OCI-M2 (cell line): ENCODE measurements at regions not wholly inside any gene's neighbourhood (a gene's known extent, or its start where the extent isn't known, plus 50 kb on each side); places are given as distances from the start of the nearest gene placed in this dataset.
"Not testable (repeated sequence)": the region's sequence is repeated elsewhere in the genome, so short reads cannot be mapped to it uniquely, and the experiment has no call there.

ENCODE experiments used
- DNase-seq: peaks from one replicate; lab custom pipeline; 2025; ENCODE audit not compliant: unreplicated experiment; lab: John Stamatoyannopoulos, UW

DNA sequence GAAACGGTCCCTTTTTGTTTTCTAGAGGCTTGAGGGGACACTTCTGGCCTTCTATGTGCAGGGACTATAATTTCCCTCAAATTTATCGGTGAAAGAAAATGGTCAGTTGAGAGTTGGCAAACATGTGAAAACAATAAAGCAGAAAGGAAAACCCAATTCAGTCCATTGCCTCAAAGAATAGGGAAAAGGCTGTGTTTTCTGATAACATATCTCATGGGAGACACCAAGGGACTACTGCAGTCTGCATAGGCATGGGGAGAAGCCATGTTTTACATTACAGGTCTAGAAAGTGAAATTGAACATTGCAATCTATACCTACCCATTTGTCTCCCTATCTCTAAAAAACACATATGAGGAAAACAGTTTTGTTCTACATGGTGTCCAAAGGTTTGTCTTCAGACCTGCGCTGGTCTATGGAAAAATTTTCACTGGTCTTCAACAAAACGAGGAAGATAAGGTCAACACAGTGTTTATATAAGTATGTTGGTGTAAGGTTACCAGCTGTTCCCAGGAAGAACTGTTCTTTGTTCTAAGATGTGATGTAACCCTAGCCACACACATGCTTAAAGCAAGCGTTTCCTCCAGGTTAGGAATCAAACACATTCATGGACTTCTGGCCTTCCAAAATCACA, 179.7 kb downstream of the MREG start:
- peak; percentile 39 for DNase-seq

DNA sequence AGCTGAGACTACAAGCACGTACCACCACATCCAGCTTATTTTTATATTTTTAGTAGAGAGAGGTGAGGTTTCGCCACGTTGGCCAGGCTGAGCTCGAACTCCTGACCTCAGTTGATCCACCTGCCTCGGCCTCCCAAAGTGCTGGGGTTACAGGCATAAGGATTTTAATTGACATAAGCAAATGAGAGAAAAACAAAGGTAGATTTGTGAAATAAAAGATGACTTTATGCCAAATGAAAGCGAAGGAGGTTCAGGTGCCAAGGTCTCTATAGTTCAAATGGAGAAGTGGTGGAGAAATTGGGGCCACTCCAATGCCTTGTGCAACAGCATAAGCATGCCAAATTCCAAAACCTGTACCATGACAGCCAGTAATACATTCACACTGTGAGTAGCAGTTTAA, 180.6 kb downstream of the MREG start:
- no peak for DNase-seq

DNA sequence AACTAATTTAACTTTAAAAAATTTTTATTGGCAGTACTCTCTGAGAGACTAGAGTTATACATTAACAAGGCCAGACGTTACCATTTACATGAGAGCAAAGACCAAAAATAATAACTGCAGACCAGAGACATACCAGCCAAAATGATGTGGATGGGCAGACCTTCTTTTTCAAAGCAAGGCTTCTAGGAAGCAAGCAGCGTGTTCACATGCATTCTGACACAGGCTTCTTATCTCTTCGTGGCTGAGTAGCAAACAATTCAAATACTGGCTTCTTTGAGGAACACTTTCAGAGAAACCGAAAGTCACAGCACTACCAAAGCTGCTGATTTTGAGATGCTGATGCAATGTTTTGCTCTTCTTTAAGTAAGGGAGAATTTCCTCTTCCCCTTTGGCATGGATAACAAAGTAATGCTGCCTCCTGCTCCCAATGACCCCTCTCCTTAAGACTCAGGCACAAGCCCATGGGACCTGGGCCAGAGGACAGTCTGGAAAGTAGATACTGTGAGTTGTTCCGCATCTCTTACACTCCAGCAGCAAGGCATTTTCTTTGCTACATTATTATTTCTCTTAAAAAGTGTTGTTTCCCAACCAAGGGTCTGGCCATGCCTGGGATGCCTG, 181.9 kb downstream of the MREG start:
- DNase-seq = no peak

DNA sequence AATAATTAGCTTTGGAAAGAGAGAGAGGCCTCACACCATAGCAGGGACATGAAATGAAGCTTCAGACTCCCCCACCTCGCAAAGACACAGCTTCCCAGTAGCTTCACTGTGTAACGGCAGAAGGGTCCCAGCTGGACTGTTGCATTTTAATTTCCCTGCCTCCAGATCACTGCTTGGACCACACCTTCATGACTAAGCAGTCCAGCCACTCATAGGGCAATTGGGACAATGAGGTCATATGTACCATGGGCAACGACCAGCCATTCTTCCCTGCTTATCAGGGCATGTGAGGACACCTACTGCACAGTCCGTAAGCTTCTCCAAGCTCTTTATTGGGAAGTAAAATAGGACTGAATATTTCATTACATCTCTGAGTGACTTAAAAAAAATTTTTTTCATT, 183.0 kb downstream of the MREG start:
- no peak for DNase-seq

DNA sequence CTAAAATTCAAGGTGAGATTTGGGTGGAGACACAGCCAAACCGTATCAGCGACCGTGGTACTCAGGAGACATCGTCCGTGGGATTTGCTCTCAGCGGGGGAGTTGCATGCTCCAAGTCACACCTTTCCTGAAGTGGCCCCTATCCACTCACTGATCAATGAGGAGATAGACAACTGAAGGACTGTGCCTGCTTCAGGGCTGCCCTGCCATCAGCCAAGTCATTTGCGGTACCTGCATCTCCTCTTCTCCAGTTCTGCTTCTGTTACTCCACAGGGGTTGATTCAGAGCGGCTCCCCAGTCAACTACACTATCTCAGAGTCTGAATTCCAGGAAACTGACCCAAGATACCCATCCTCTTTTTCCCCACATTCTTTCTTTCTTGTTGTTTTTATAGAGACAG, 184.1 kb downstream of the MREG start:
- DNase-seq = no peak

DNA sequence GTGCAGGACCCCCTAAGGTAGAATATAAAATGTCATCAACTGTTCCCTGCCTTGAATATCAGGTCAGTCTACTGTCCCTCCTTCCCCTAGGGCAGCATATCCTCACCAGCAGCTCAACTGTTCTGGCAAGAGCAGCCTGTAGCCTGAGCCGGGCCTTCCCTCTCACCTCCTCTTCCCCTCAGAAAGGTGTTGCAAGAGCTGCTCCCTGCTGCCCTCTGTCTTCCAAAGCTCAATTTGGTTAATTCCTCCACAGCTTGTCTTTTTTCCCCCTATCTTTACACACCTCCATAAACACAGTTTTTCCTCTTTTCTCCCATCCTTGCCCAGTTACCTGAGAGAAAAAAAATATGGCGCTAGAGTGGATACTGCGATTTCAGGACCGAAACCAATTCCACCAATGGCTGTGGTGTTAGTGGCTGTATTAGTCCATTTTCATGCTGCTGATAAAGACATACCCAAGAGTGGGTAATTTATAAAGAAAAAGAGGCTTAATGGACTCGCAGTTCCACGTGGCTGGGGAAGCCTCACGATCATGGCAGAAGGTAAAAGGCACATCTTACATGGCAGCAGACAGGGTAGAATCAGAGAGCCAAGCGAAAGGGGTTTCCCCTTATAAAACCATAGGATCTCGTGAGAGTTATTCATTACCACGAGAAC, 184.7 kb downstream of the MREG start:
- no peak for DNase-seq

DNA sequence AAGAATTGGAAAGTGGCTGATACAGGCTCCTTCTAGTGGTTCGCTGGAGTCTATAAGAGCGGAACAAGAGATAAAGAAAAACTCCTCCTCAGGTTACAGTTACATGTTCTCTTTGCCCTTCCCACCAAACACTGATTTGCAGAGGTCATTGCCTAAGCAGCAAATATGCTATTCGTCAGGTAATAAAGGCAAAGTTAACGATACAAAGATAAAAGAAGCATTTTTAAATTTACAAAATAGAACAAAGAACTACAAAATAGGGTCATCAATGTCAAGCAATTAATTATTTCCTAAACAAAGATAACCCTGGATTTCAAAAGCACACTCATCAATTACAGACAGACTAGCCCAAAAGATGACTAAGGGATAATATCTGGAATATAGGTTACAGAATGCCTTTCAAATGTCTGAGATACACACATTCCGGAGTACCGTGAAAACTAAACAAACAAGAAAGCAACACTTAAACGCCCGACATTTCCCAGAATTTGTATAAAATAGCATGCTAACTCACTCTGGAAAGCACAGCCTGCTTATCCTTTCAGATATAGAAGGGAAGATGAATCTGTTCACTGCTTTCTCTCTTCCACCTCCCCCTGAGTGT, 186.4 kb downstream of the MREG start:
- no peak for DNase-seq

DNA sequence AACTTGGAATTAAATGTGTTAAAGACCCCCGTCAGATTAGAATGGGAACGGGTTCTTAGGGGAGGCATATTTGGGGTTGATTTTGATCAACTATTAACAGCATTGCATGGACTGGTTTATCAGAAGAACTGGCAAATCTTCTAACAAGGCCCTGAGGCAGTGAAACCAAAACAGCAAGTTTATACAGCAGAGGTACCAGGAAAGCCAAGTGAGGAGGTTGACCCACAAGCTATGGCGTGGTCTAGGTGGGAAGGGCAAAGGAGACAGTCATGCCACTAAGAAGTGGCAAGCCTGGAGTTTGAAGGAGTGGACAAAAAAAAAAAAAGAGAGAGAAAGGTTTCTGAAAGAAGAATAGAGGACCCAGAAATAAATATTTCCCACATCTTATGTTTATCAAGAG, 187.0 kb downstream of the MREG start:
- no peak for DNase-seq

DNA sequence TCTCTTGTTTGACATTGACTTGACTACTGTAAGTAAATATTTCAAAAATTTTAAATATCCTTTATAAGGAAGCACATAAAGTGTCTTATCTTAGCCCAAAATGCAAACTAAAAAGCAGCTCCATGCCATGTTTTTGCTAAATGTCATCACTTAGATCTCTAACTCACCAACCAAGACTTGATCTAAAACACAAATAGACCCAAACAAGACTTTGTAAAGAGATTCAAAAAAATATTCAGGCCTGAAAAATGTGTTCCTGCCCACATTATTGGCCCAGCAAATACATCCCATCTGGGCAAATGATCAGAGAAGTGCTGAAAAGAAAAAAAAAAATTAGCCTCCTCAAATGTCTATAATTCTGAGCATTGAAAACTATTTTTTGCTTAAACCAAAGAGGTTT, 187.6 kb downstream of the MREG start:
- no peak for DNase-seq

DNA sequence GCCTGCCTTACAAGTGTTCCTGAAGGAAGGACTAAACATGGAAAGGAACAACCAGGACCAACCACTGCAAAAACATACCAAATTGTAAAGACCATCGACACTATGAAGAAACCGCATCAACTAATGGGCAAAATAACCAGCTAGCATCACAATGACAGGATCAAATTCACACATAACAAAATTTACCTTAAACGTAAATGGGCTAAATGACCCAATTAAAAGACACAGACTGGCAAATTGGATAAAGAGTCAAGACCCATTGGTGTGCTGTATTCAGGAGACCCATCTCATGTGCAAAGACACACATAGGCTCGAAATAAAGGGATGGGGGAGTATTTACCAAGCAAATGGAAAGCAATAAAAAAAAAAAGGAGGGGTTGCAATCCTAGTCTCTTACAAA, 192.1 kb downstream of the MREG start:
- DNase-seq = not testable (repeated sequence)

DNA sequence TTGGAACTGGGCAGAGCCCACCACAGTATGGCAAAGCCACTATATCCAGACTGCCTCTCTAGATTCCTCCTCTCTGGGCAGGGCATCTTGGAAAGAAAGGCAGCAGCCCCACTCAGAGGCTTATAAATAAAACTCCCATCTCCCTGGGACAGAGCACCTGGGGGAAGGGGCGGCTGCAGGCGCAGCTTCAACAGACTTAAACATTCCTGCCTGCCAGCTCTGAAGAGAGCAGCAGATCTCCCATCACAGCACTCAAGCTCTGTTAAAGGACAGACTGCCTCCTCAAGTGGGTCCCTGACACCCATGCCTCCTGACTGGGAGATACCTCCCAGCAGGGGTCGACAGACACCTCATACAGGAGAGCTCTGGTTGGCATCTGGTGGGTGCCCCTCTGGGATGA, 193.6 kb downstream of the MREG start:
- DNase-seq = not testable (repeated sequence)

DNA sequence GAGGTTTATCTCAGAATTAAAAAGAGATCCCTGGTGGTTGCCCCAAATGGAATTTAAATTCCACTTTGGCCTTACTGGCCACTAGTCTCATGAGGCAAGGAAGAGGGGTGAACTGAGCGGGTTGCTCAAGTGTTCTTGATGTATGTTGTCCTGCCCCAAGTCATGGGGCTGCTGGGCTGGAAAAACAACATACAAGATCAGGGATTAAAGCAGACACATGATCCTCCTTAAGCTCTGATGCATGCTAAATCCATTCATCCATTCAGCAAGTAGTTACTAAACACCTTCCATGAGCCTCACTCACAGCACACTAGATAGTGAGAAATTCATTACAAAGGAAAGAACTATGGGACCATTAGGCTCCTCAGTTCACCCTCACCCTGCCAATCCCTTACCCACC, 196.3 kb downstream of the MREG start:
- no peak for DNase-seq

DNA sequence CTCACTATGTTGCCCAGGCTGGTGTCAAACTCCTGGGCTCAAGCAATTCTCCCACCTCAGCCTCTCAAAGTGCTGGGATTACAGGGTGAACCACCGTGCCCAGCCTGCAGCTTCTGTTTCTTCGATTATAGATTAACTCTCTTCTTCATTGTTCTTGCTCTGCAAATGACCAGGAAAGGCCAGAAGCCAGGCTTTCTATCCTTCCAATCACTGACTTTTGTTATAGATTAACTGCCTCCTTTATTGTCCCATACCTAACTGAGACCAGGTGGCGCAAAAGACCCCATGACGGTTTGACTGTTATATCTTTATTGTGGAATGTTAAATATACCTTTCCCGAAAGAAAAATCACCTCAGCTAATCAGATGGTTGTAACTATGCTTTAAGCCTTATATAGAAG, 196.9 kb downstream of the MREG start:
- no peak for DNase-seq

DNA sequence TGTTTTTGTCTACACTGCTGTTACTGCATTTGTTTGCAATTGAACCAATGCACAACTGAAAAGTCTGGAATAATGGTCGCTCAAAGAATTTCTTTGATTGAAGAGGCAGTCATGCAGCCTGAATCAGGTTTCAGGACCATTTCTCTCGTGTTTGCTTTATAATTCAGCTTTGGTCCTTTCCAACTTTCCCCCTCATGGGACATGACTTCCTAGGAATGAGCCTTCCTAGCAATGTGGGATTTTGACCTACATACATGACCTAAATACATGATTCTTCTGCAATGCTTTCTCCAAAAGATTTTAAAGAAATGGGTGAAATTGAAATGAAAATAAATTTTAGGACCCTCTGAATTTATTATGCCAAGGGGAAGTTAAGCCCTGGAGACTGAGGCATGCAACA, 197.4 kb downstream of the MREG start:
- DNase-seq = no peak

DNA sequence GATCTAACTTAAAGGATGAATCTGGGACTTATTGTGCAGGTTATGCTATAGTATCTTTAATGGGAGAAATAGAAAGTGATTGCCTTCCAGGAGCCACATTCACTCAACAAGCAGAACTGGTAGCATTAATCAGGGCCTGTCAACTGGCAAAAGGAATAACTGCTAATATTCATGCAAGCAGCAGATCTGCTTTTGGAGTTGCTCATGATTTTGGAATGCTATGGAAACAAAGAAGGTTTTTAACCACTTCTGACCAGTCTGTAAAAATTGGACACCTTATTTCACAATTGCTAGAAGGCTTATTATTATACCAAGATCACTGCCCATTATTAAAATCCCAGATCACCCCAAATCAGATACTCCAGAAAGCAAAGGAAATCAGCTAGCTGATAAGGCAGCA, 200.4 kb downstream of the MREG start:
- no peak for DNase-seq

DNA sequence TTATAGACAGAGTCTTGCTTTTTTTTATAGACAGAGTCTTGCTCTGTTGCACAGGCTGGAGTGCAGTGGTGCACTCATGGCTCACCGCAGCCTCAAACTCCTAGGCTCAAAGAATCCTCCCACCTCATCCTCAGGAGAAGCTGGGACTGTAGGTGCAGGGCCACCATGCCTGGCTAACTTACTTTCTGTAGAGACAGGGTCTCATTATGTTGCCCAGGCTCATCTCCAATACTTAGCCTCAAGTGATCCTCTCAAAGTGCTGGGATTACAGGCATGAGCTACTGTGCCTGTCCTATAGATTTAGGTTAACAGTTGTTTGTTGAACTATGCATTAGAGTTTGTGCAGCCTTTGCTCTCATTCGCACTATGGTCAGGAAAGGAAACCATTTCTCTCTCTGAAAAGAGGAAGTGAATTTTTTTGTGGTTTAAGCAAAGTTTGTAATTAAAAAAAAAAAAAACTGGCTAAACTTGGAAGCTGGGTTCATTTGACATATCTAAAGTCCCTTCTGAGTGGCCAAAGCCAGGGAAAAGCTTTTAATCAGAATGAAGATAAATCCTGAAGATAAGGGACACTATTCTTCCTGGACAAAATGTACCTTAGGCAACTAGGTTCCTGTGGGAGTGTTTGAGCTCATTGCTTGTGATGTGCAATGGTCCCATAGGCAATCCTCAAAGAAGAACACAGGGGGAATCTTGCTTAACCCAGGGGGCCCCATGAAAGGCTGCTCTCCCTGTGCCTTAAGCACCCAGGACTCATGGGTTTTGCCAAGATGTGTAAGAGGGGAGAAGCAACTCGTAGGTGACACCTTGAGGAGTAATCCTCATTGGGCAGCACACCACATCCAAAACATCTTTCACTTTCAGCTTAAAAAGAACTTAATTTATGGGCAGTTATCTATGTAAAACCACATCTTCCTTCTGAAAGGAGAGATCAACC, 201.7 kb downstream of the MREG start:
- no peak for DNase-seq

DNA sequence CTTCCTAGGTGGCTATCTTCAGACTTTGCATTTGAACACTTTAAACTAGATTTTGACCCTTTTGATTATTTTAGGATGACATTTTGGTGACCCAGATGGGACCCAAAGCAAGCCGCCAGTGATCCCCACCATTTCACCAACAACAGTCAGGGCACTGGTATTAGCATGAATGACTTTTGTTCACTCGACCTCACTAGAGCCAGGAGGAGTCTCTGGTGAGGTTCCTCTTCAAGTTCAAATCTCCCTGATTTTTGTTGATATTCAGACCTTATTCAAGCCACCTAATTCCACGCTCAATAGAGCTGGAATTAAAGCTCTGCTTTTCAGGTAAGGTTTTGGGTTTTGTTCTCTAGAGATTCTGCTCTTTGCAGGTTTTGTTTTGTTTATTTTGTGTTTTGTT, 202.3 kb downstream of the MREG start:
- DNase-seq = no peak

DNA sequence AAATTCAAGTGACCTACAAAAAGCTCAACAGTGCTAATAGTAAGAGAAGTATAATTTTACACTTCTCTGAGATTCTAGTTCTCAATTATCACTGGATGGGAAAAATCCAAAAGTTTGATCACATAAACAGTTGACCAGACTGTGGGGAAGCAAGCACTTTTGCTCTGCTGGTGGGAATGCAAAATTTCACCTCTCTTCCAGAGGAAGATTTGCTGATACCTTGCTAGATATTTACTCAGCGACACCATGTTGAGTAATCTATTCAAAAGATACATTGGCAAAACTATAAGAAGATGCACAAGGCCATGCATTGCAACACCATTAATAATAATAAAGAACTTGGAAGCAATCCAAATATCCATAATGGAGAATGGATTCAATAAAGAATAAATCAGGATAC, 204.4 kb downstream of the MREG start:
- DNase-seq = no peak

DNA sequence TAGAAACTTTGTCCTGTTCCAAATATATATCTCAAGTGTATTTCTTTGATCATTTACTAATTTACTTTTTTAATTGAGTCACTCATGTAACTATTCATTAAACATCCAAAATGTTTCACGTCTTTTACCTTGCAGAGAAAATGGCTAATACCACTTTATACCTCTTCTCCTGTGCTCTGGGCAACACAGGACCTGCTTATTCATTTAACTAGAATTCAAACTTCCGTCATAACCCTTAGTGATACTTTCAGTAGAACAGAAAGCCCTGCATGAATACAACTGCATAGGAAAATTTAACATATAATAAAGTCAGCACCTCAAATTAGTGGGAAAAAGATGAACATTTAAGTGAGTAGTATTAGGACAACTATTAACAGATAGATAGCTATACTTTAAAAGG, 205.2 kb downstream of the MREG start:
- DNase-seq = no peak

DNA sequence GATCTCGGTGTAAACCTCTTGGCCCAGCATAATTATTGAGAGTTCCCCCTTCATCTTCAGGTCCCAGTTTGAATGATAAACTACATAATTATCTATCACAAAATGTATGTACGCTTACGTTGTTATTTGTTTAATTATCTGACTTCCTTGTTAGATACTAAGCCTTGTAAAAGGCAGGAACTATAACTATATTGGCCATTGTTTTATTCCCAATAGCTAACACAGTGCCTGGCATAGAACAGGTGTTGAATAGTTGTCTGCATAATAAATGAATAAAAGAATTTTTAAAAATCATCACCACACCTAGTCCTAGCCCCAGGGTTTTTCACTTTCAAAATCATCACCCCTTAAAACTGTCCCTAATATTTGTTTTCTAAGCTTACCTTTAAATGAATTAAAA, 207.9 kb downstream of the MREG start:
- no peak for DNase-seq

DNA sequence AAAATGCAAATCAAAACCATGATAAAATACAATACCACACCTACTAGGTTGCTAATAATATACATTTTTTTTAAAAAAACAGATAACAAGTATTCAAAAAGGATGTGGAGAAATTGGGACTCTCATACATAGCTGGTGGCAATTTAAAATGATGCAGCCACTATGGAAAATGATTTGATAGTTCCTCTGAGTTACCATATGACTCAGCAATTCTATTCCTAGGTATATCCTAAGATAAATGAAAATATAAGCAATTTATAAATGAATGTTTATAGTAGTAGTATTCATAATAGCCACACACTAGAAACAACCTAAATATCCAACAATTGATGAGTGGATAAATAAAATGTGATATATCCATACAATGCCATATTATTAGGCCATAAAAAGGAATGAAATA, 210.2 kb downstream of the MREG start:
- DNase-seq = no peak
